GM23338 (cell line): ENCODE measurements at regions not wholly inside any gene's neighbourhood (a gene's known extent, or its start where the extent isn't known, plus 50 kb on each side); places are given as distances from the start of the nearest gene placed in this dataset.

Experiments used
- CREB1 ChIP-seq: fragments of 250-450 bp; sonication (Bioruptor Pico); IDR thresholded peaks from 2 replicates; pipeline ENCODE4 v1.5.0; 2020; ENCODE audit warnings: low read depth, mild to moderate bottlenecking, moderate library complexity
- CTCF ChIP-seq, 2 experiments: fragments of 200-600 bp in 1 of 2; sonication (generic) in 1 of 2; conservative IDR thresholded peaks; 2 replicates each; pipeline versions ENCODE4 v1.5.1 to v1.6.1; 2016 to 2017; ENCODE audit warnings: antibody characterized with exemption in 2 of 2, low read depth in 2 of 2, mild to moderate bottlenecking in 2 of 2, moderate library complexity in 1 of 2
- EZH2 ChIP-seq: fragments of 200-600 bp; sonication (generic); IDR thresholded peaks from one replicate; pipeline ENCODE4 v1.8.0; 2017; ENCODE audit warnings: antibody characterized with exemption, mild to moderate bottlenecking, low read depth; ENCODE audit not compliant: unreplicated experiment
- EZH2phosphoT487 ChIP-seq: fragments of 200-600 bp; sonication (generic); IDR thresholded peaks from one replicate; pipeline ENCODE4 v1.8.1; 2018; ENCODE audit warnings: antibody characterized with exemption; ENCODE audit not compliant: unreplicated experiment
- NANOG ChIP-seq: IDR thresholded peaks from 2 replicates; pipeline ENCODE4 v1.6.1; 2016; ENCODE audit warnings: antibody characterized with exemption, borderline replicate concordance
- POLR2AphosphoS5 ChIP-seq: IDR thresholded peaks from 2 replicates; pipeline ENCODE4 v1.6.1; 2016; ENCODE audit warnings: antibody characterized with exemption, low read depth
- REST ChIP-seq: IDR thresholded peaks from one replicate; pipeline ENCODE4 v1.6.1; 2018; ENCODE audit warnings: antibody characterized with exemption; ENCODE audit not compliant: unreplicated experiment
- STAT1 ChIP-seq: IDR thresholded peaks from one replicate; pipeline ENCODE4 v1.6.1; 2016; ENCODE audit warnings: antibody characterized with exemption; ENCODE audit not compliant: unreplicated experiment

- TF ChIP-seq CTCF (conservative IDR thresholded peaks at IDR 0.05; ENCODE audit: low read depth in 2 of 2), result no peak
- TF ChIP-seq CREB1 (CRISPR knock-in tag), result no peak
- no peak for TF ChIP-seq POLR2AphosphoS5
- TF ChIP-seq REST, result no peak
- TF ChIP-seq EZH2, result no peak
- no peak for TF ChIP-seq EZH2phosphoT487
- TF ChIP-seq STAT1, result no peak
- TF ChIP-seq NANOG, result no peak
Measured at GRCh38 chr4:119958983-119959382, 107.7 kb downstream of the MAD2L1 start.
